Esophagus squamous epithelium (tissue), 4 donors: ENCODE measurements at regions not wholly inside any gene's neighbourhood (a gene's known extent, or its start where the extent isn't known, plus 50 kb on each side); places are given as distances from the start of the nearest gene placed in this dataset.

Source experiments
- POLR2A ChIP-seq, 4 donors: fragments of 450-650 bp; IDR thresholded peaks; one replicate each; pipeline ENCODE4 v1.6.1; 2017; ENCODE audit warnings: antibody characterized with exemption in 4 of 4, mild to moderate bottlenecking in 4 of 4, moderate library complexity in 3 of 4
- TF ChIP-seq, protein P1 (sequence below), 6 experiments: fragments of 450-650 bp in 4 of 6; fragments of 200-600 bp in 2 of 6; sonication (generic) in 2 of 6; IDR thresholded peaks; one replicate each; pipeline ENCODE4 v1.5.1; 2016 to 2019; ENCODE audit warnings: antibody characterized with exemption in 6 of 6, mild to moderate bottlenecking in 4 of 6, moderate library complexity in 4 of 6

- TF ChIP-seq, protein P1, sequence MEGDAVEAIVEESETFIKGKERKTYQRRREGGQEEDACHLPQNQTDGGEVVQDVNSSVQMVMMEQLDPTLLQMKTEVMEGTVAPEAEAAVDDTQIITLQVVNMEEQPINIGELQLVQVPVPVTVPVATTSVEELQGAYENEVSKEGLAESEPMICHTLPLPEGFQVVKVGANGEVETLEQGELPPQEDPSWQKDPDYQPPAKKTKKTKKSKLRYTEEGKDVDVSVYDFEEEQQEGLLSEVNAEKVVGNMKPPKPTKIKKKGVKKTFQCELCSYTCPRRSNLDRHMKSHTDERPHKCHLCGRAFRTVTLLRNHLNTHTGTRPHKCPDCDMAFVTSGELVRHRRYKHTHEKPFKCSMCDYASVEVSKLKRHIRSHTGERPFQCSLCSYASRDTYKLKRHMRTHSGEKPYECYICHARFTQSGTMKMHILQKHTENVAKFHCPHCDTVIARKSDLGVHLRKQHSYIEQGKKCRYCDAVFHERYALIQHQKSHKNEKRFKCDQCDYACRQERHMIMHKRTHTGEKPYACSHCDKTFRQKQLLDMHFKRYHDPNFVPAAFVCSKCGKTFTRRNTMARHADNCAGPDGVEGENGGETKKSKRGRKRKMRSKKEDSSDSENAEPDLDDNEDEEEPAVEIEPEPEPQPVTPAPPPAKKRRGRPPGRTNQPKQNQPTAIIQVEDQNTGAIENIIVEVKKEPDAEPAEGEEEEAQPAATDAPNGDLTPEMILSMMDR (IDR thresholded peaks at IDR 0.05), result no peak
- no peak for TF ChIP-seq POLR2A (IDR thresholded peaks at IDR 0.05)
These were observed 296.8 kb downstream of the ICE1 start for GRCh38 chr5:5719292-5719691.
